Spleen (tissue), 7 donors: ENCODE measurements at regions not wholly inside any gene's neighbourhood (a gene's known extent, or its start where the extent isn't known, plus 50 kb on each side); places are given as distances from the start of the nearest gene placed in this dataset.

Experiments
- CTCF ChIP-seq, 11 experiments: fragments of 200-600 bp in 7 of 11; fragments of 450-650 bp in 4 of 11; sonication (generic) in 4 of 11; IDR thresholded peaks in 8 of 11; conservative IDR thresholded peaks in 3 of 11; 1 replicate in 7 of 11; 2 replicates in 4 of 11; pipeline versions ENCODE4 v1.4.0 to v1.8.0; 2016 to 2021; ENCODE audit warnings: antibody characterized with exemption in 11 of 11, inconsistent platforms in 4 of 11, mild to moderate bottlenecking in 1 of 11
- POLR2A ChIP-seq, 3 donors: fragments of 450-650 bp; IDR thresholded peaks; one replicate each; pipeline ENCODE4 v1.5.1; 2017; ENCODE audit warnings: antibody characterized with exemption in 3 of 3, mild to moderate bottlenecking in 1 of 3
- donor health status: DM: no; HTN: no; CAD: no; lungs with moderate emphysema.
- donor health status: DM: no; HTN: no; CAD: no.
- donor health status: DM: no; HTN: no; CAD: no.

GRCh38 chr5:96015709-96016108 lies 54.1 kb upstream of the ELL2 start:
- no peak for TF ChIP-seq CTCF (IDR thresholded peaks at IDR 0.05 in 8 of 11, conservative IDR thresholded peaks at IDR 0.05 in 3 of 11)
- TF ChIP-seq POLR2A (IDR thresholded peaks at IDR 0.05): no peak
